Stimulated activated naive B cell treated with anti-CD40 and anti-IgM and Interleukin-4, amounts not matched to agents 10 μg/mL and 1 μg/mL and 100 μg/mL, for 72 hours (primary cell): ENCODE measurements at regions not wholly inside any gene's neighbourhood (a gene's known extent, or its start where the extent isn't known, plus 50 kb on each side); places are given as distances from the start of the nearest gene placed in this dataset.

Experiments used
- ATAC-seq, 2 donors: fragments of 150-1000 bp; cut with Tn5 transposase; replicated peaks; 2 replicates each; pipeline ENCODE4 v1.10.0; 2021; ENCODE audit warnings: moderate library complexity in 1 of 2
- DNase-seq: peaks from one replicate; pipeline ENCODE4 v3.0.0; 2021
- H3K27ac Mint-ChIP-seq: one replicate; pipeline ENCODE4 v1.8.0; 2022; ENCODE audit warnings: mild to moderate bottlenecking, mixed read lengths
- H3K27me3 Mint-ChIP-seq, 2 donors: one replicate each; pipeline ENCODE4 v1.8.0; 2022; ENCODE audit warnings: mixed read lengths in 2 of 2
- H3K36me3 Mint-ChIP-seq, 2 donors: one replicate each; pipeline ENCODE4 v1.8.0; 2022; ENCODE audit warnings: mixed read lengths in 2 of 2, mild to moderate bottlenecking in 1 of 2
- H3K4me1 Mint-ChIP-seq, 2 donors: one replicate each; pipeline ENCODE4 v1.8.0; 2022; ENCODE audit warnings: mixed read lengths in 2 of 2, mild to moderate bottlenecking in 1 of 2
- H3K4me3 Mint-ChIP-seq, 2 donors: one replicate each; pipeline ENCODE4 v1.8.0; 2022; ENCODE audit warnings: mild to moderate bottlenecking in 2 of 2, mixed read lengths in 2 of 2, moderate library complexity in 1 of 2
- H3K9me3 Mint-ChIP-seq, 2 donors: one replicate each; pipeline ENCODE4 v1.8.0; 2022; ENCODE audit warnings: mixed read lengths in 2 of 2, mild to moderate bottlenecking in 1 of 2

DNA sequence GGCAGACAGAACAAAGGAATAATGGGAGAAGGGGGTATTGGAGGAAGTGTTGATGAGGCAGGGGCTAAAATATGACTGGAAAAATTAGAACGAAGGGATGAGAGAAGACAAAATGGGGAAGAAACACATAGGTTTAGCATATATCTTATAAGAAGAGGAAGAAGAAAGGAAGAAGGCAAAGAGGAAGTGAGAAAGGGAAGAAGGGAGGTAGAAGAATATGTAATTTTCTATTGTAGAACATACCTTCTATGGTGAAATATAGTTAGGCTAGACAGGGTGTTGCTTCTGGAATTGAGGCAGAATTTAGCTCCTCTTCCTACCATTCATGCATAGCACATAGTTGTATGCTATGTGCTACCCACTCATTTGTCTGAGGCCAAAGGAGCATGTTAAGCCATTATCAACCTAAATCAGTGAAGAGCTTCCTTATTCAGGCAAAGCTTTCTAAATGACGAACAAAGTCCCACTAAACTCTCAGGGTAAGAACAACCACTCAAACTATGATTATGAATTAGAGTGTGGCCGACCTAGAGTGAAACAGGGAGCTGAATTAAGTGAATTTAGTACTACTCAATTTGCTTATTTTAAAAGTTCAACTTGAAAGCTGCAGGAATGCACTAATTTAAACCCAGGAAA, 180.9 kb upstream of the GALNT5 start:
- no peaks in the 10 kb centered on the region for H3K36me3 Mint-ChIP-seq
- ATAC-seq, result no peak
- H3K27ac Mint-ChIP-seq, result no peak overlapping the region
- H3K4me3 Mint-ChIP-seq, result no peak overlapping the region
- no peak for DNase-seq
- peaks cover 4 to 6% of the 10 kb centered on the region in 2 donors for H3K4me1 Mint-ChIP-seq
- H3K27me3 Mint-ChIP-seq, result no peaks in the 10 kb centered on the region
- H3K9me3 Mint-ChIP-seq, result peaks cover 0 to 7% of the 10 kb centered on the region in 2 donors

DNA sequence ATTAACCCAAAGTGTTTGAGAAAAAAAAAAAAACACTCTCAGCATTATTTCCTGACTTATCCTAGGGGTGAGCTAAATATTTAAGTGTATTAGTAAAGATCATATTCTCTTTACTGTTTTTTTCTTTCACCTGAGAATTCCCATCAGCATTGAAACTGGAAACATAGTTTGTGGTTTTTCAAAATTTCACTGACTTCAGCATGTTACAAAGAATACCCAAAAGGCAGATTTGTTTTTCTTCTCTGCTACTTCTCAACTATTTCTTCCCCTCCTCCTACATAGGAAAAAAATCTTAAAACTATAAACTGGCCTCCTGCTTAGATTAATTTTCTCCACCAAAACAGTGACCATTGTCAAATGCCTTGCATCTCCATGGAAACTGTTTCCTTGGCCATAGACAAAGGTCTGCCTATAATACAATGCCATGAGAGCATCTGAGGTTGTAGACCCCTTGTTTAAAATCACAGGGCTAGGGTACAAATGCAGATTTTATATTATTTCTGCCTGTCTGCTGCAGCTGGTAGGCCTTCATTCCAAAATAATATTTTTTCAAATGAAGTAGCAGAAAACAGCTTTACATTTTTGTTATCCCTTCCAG, 179.7 kb upstream of the GALNT5 start:
- Mint-ChIP-seq H3K9me3 (peaks cover 0 to 3% of the 10 kb centered on the region in 2 donors), H3K4me1 (peaks cover 4 to 6% of the 10 kb centered on the region in 2 donors), H3K27me3 (no peaks in the 10 kb centered on the region), H3K27ac (no peak overlapping the region), H3K4me3 (no peak overlapping the region), H3K36me3 (no peaks in the 10 kb centered on the region)
- no peak for DNase-seq
- ATAC-seq, result no peak

DNA sequence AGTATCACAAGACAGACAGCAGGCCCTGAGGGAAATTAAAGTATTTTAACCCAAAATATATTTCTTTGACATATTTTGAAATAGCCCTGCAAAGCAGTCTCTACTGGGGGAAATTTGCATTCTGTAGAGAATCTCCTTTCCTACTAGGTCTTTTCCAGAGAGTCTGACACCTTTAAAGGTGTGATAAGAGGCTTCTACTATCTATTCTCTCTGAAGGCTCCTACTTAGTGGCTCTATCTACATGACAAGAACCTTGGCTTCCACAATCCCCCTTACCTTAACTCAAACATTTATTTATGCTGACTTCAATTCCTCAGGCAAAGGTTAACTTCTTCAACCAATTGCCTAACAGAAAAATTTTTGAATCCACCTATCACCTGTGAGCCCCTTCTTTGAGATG, 174.6 kb upstream of the GALNT5 start:
- no peak overlapping the region for H3K4me3 Mint-ChIP-seq
- H3K9me3 Mint-ChIP-seq, result no peaks in the 10 kb centered on the region
- H3K27me3 Mint-ChIP-seq, result no peaks in the 10 kb centered on the region
- no peak overlapping the region for H3K27ac Mint-ChIP-seq
- ATAC-seq (no peak), DNase-seq (no peak)
- H3K4me1 Mint-ChIP-seq, result no peaks in the 10 kb centered on the region
- H3K36me3 Mint-ChIP-seq, result no peaks in the 10 kb centered on the region

DNA sequence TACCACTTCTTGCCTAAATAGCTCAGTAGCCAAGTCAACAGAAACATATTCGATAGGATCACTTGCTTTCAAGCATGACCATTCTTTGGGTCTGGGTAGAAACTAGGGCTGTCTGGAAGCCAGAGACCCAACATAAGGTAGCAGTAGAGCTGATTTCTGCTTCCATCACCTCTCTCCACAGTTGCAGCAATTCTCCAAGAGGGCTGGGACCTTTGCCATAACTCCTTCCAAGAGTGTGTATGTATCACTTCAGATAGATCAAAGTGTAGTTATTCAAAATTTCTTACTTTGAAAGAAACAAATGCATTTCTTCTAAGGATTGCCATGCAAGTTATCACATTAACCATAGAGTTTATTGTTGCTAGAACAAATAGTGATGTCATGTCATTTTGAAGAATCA, 172.0 kb upstream of the GALNT5 start:
- Mint-ChIP-seq H3K27ac (no peak overlapping the region), H3K4me1 (no peaks in the 10 kb centered on the region), H3K27me3 (no peaks in the 10 kb centered on the region), H3K9me3 (no peaks in the 10 kb centered on the region), H3K36me3 (no peaks in the 10 kb centered on the region), H3K4me3 (no peak overlapping the region)
- DNase-seq (no peak), ATAC-seq (no peak)

DNA sequence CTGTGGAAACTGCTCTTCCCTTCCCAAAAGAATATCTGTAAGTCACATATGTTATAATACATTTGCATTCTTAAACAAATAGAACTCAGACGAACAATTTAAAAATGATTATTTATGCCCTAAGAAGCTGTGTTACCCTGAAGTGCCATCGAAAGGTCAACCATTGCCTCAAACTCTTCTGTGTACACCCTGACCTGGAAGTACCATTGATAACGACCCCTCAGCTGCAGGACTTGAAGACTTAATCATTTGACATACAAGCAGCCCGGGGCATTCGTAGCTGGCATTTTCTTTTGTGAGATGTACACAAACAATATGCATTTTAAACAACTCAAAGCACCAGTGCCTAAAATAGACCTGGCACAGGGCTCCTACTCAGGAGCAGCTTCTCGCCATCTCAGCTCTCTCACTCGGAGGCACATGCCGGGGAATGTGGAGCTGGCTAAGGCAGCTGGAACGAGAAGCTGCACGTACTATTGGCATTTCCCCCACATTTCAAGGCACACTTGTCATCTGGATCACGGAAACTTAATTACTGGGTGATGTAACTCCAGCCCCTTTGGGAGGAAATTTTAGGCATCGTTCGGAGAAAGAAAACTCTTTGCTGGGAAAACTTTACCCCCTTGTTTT, 170.0 kb upstream of the GALNT5 start:
- Mint-ChIP-seq H3K9me3 (no peaks in the 10 kb centered on the region), H3K4me3 (no peak overlapping the region), H3K27ac (no peak overlapping the region), H3K36me3 (no peaks in the 10 kb centered on the region), H3K4me1 (no peaks in the 10 kb centered on the region), H3K27me3 (no peaks in the 10 kb centered on the region)
- DNase-seq, result no peak
- no peak for ATAC-seq

DNA sequence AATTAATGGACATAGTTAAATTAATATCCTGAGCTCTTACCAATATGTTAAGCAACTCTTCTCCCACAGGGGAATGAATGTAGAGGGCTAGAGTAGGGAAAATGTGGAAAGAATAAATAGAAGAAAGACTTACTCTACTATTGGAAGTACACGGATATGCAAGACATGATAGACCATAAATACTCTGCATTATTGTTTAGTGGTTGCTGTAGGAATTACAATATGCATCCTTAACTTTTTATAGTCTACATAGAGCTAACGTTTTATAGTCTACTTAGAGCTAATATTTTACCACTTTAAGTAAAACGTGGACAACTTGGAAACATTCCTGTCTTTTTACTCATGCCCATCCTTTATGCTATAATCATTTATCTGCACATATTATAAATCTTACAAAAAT, 163.8 kb upstream of the GALNT5 start:
- Mint-ChIP-seq H3K4me3 (no peak overlapping the region), H3K9me3 (peaks cover 3% of the 10 kb centered on the region in 2 donors), H3K4me1 (no peaks in the 10 kb centered on the region), H3K27me3 (no peaks in the 10 kb centered on the region), H3K36me3 (no peaks in the 10 kb centered on the region), H3K27ac (no peak overlapping the region)
- no peak for DNase-seq
- no peak for ATAC-seq

DNA sequence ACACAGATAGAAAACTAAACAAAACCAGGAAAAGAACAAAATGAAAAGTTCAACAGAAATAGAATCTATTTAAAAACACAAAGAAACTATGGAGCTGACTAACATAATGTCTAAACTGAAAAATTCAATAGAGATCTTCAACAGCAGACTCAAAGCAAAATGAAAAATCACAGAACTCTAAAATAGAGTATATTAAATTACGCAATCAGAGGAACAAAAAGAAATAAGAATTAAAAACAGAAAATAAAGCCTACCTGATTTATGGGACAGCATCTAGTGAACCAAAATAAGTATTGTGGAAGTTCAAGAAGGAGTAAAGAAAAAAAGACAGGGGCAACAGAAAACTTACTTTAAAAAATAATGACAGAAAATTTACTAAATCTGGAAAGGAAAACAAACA, 152.1 kb upstream of the GALNT5 start:
- Mint-ChIP-seq H3K27ac (no peak overlapping the region), H3K9me3 (peaks cover 8 to 19% of the 10 kb centered on the region in 2 donors), H3K4me3 (no peak overlapping the region), H3K36me3 (no peaks in the 10 kb centered on the region), H3K27me3 (no peaks in the 10 kb centered on the region), H3K4me1 (no peaks in the 10 kb centered on the region)
- DNase-seq (no peak), ATAC-seq (no peak)

DNA sequence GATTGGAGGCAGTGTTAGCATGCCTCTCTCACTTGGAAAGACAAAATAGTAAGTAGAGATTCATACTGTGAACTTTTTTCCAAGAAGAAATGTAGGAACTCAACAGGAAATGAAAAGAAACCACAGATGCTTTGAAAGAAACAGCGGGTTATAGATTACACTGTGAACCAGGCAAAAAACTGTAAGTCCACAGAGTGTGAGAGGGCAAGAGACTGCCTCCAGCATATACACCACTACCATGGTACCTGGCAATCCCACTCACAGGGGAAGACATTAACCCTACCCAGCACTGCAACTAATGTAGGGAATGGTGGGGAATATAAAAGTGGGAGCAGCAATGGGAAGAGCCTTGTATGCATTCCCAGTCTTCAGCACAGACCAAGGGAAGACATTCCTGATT, 150.6 kb upstream of the GALNT5 start:
- DNase-seq, result no peak
- Mint-ChIP-seq H3K36me3 (no peaks in the 10 kb centered on the region), H3K27me3 (no peaks in the 10 kb centered on the region), H3K9me3 (peaks cover 16 to 28% of the 10 kb centered on the region in 2 donors), H3K4me3 (no peak overlapping the region), H3K27ac (no peak overlapping the region), H3K4me1 (no peaks in the 10 kb centered on the region)
- ATAC-seq, result no peak

DNA sequence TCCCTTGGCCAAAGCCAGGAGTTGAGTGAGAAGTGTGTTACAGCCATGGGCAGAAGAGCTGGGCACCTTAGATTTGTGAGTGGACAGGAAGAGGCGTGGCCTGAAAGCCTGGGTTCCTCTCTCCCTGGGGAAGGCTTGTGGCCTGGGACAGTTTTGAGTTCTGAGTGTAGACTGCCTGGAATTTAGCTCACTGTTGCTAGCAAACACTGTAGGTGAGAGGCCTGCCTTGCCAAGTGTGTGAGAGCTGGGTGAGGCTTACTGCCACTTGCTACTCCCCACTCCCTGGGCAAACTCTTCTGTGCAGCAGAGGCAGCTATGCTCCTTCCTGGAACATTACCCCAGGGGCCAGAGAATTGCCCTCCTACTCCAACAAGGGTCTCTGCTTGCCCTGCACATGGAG, 150.0 kb upstream of the GALNT5 start:
- H3K36me3 Mint-ChIP-seq, result no peaks in the 10 kb centered on the region
- ATAC-seq (no peak), DNase-seq (no peak)
- no peak overlapping the region for H3K27ac Mint-ChIP-seq
- no peaks in the 10 kb centered on the region for H3K4me1 Mint-ChIP-seq
- no peaks in the 10 kb centered on the region for H3K27me3 Mint-ChIP-seq
- H3K4me3 Mint-ChIP-seq, result no peak overlapping the region
- peaks cover 18 to 29% of the 10 kb centered on the region in 2 donors for H3K9me3 Mint-ChIP-seq

DNA sequence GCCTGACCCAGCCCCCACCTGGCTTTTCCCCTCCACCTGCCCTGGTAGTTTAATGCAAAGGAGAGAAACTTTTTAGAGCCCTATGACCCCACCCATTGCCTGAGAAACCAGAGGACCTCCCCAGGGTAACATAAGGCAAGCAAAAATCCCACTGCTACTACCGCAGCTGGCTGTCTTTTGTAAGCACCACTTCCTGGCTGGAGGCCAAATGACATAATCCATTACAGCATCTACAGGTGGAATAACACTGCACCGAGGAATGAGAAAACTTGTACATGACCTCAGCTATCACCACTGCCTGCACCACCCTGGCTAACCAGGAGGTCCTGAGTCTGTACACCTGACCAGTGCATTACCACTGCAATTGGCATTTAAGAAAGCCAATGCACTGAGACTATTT, 149.6 kb upstream of the GALNT5 start:
- peaks cover 18 to 29% of the 10 kb centered on the region in 2 donors for H3K9me3 Mint-ChIP-seq
- H3K36me3 Mint-ChIP-seq, result no peaks in the 10 kb centered on the region
- no peak for ATAC-seq
- H3K27me3 Mint-ChIP-seq, result no peaks in the 10 kb centered on the region
- H3K4me1 Mint-ChIP-seq, result no peaks in the 10 kb centered on the region
- no peak overlapping the region for H3K27ac Mint-ChIP-seq
- no peak overlapping the region for H3K4me3 Mint-ChIP-seq
- DNase-seq, result no peak

DNA sequence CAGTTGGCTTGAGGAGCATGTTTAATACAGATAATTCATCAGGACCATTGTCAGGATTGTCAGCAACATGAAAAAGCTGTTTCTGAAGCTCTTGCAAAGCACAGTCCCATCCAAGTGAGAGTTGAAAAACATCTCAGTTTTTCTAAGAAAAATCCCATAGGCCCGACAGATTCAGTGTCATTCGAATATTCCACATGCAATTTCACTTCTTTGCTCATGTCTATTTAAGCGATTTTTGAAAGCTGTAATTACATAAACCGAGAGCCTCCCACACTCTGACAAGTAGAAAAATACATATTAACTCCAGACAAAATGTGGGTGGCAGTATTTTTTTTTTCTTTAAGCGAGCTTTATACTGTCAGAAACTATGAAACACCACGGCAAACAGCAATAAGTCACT, 134.7 kb upstream of the GALNT5 start:
- Mint-ChIP-seq H3K27ac (no peak overlapping the region), H3K9me3 (peaks cover 3 to 4% of the 10 kb centered on the region in 2 donors), H3K27me3 (no peaks in the 10 kb centered on the region), H3K4me1 (no peaks in the 10 kb centered on the region), H3K36me3 (no peaks in the 10 kb centered on the region), H3K4me3 (no peak overlapping the region)
- ATAC-seq (no peak), DNase-seq (no peak)

DNA sequence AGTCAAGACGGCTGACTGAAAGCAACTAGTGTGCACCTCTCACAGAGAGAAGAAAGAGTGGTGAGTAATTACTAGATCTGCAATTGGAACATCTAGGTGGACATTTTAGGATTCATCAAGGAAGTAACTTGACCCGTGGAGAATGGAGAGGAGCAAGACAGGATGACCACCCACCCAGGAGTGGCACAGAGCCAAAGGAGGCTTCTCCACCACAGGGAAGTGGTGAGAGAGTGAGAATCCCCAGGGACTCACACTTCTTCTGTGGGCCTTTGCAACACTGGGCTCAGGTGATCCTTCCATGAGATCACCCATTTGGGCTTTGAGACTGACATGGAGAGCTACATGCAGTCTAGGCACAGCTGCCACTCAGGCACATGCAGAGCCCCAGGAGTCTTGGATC, 132.8 kb upstream of the GALNT5 start:
- DNase-seq (no peak), ATAC-seq (no peak)
- H3K27me3 Mint-ChIP-seq, result no peaks in the 10 kb centered on the region
- H3K9me3 Mint-ChIP-seq, result no peaks in the 10 kb centered on the region
- H3K36me3 Mint-ChIP-seq, result no peaks in the 10 kb centered on the region
- H3K4me1 Mint-ChIP-seq, result no peaks in the 10 kb centered on the region
- no peak overlapping the region for H3K27ac Mint-ChIP-seq
- no peak overlapping the region for H3K4me3 Mint-ChIP-seq

DNA sequence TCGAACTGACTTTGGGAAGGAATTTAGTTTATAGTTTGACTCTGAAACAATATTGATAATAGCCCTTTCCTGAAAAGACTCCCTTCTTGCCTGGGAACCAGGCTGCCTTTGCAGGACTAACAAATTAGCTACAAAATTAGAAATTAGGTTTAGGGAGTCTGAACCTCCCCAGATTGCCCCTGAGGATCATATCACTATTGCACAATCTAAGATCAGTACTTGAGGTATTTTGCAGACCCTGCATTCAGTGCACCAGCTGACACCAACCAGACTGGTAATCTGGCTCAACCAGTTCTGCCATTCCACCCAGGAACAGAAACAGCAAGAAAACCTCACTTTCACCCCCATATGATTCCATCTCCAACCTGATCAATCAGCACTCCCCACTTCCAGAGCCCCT, 131.8 kb upstream of the GALNT5 start:
- no peaks in the 10 kb centered on the region for H3K27me3 Mint-ChIP-seq
- peaks cover 0 to 3% of the 10 kb centered on the region in 2 donors for H3K9me3 Mint-ChIP-seq
- no peak overlapping the region for H3K4me3 Mint-ChIP-seq
- ATAC-seq (no peak), DNase-seq (no peak)
- H3K27ac Mint-ChIP-seq, result no peak overlapping the region
- no peaks in the 10 kb centered on the region for H3K36me3 Mint-ChIP-seq
- no peaks in the 10 kb centered on the region for H3K4me1 Mint-ChIP-seq

DNA sequence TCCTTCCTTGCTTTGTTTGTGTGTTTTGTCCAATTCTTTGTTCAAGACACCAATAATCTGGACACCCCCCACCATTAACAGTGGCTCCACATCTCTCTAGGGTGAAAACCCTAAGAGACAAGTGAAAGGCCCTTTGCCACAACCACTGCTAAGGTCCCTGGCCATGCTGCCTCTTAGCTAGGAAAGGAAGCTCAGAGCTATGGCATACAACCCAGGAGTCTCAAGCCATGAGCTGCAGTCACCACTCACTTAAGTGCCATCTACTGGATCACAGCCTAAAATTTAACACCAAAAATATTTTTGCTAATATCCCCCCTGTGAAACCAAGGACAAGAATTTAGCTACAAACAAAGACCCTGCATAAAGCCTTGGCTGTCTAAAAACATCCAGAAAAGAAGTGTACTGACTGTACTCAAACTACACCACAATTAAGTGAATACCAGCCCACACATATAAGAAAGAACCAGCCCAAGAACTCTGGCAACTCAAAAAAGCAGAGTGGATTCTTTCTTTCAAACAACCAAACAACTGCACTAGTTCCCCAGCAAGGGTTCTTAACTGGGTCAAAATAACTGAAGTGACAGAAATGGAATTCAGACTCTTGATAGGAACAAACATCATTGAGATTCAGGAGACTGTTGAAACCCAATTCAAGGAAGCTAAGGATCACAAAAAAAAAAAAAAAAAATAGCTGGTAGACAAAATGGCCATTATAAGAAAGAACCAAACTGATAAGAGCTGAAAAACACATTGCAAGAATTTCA, 130.1 kb upstream of the GALNT5 start:
- Mint-ChIP-seq H3K36me3 (no peaks in the 10 kb centered on the region), H3K27ac (no peak overlapping the region), H3K9me3 (peaks cover 3 to 8% of the 10 kb centered on the region in 2 donors), H3K4me3 (no peak overlapping the region), H3K27me3 (no peaks in the 10 kb centered on the region), H3K4me1 (no peaks in the 10 kb centered on the region)
- DNase-seq (no peak), ATAC-seq (no peak)

DNA sequence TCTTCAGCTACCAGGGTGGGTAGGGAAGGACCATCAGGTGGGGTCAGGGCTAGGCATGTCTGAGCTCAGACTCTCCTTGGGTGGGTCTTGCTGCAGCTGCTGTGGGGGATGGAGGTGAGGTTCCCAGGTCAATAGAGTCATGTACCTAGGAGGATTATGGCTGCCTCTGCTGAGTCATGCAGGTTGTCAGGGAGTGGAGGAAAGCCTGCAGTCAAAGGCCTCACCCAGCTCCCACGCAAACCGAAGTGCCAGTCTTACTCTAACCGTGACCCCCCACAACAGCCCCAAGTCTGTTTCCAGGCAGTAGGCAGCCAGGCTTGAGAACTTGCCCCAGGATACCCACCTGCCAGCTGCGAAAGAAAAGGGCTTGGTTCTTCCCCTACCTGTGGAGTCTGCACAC, 113.6 kb upstream of the GALNT5 start:
- Mint-ChIP-seq H3K27me3 (peaks cover 0 to 6% of the 10 kb centered on the region in 2 donors), H3K4me1 (no peaks in the 10 kb centered on the region), H3K27ac (no peak overlapping the region), H3K9me3 (no peaks in the 10 kb centered on the region), H3K4me3 (no peak overlapping the region), H3K36me3 (no peaks in the 10 kb centered on the region)
- ATAC-seq, result no peak
- no peak for DNase-seq
